HUES64 (cell line): ENCODE measurements at regions not wholly inside any gene's neighbourhood (a gene's known extent, or its start where the extent isn't known, plus 50 kb on each side); places are given as distances from the start of the nearest gene placed in this dataset.

ENCODE experiments used
- H3K27ac ChIP-seq: 2 replicates; pipeline ENCODE4 v1.7.0; 2013; ENCODE audit warnings: low read depth, low read length, inconsistent platforms
- H3K27me3 ChIP-seq: 2 replicates; pipeline ENCODE4 v1.6.1; 2013; ENCODE audit warnings: mild to moderate bottlenecking, low read length; ENCODE audit not compliant: insufficient read depth
- H3K36me3 ChIP-seq: 2 replicates; pipeline ENCODE4 v1.6.1; 2013; ENCODE audit warnings: mild to moderate bottlenecking, low read length; ENCODE audit not compliant: insufficient read depth
- H3K4me1 ChIP-seq: 2 replicates; pipeline ENCODE4 v1.6.1; 2013; ENCODE audit warnings: mild to moderate bottlenecking, low read length, moderate library complexity; ENCODE audit not compliant: insufficient read depth
- H3K4me3 ChIP-seq: 2 replicates; pipeline ENCODE4 v1.5.1; 2013; ENCODE audit warnings: mild to moderate bottlenecking, low read length, moderate library complexity
- H3K9ac ChIP-seq: 2 replicates; pipeline ENCODE4 v1.6.1; 2013; ENCODE audit warnings: mild to moderate bottlenecking, low read depth, low read length
- H3K9me3 ChIP-seq: 2 replicates; pipeline ENCODE4 v1.6.1; 2013; ENCODE audit warnings: low read depth, low read length; ENCODE audit not compliant: insufficient read depth
- WGBS: fragments of 150-250, 120-280 bp; methylation state at CpG from one replicate; pipeline ENCODE4 v1.1.7; 2013; ENCODE audit warnings: missing lambda C conversion rate; 5-methylcytosine and 5-hydroxymethylcytosine counted together

GRCh38 chr5:128798871-128799270 is 166.4 kb upstream of the SLC27A6 start:
- H3K27me3 ChIP-seq, result no peaks in the 10 kb centered on the region
- no peaks in the 10 kb centered on the region for H3K9me3 ChIP-seq
- H3K4me1 ChIP-seq, result no peaks in the 10 kb centered on the region
- no peak overlapping the region for H3K9ac ChIP-seq
- H3K27ac ChIP-seq, result no peak overlapping the region
- H3K36me3 ChIP-seq, result no peaks in the 10 kb centered on the region
- no peak overlapping the region for H3K4me3 ChIP-seq

GRCh38 chr5:128799945-128800344 is 165.3 kb upstream of the SLC27A6 start:
- Histone ChIP-seq H3K27ac (no peak overlapping the region), H3K9me3 (no peaks in the 10 kb centered on the region), H3K36me3 (no peaks in the 10 kb centered on the region), H3K9ac (no peak overlapping the region), H3K4me1 (no peaks in the 10 kb centered on the region), H3K27me3 (no peaks in the 10 kb centered on the region), H3K4me3 (no peak overlapping the region)
- WGBS, result 93% methylated on average over 4 of the region's 4 CpGs

- WGBS, result 95% methylated on average over 1 of the region's 1 CpG
- no peaks in the 10 kb centered on the region for H3K36me3 ChIP-seq
- no peak overlapping the region for H3K4me3 ChIP-seq
- H3K9me3 ChIP-seq, result no peaks in the 10 kb centered on the region
- no peak overlapping the region for H3K9ac ChIP-seq
- no peaks in the 10 kb centered on the region for H3K27me3 ChIP-seq
- H3K27ac ChIP-seq, result no peak overlapping the region
- H3K4me1 ChIP-seq, result no peaks in the 10 kb centered on the region
These were observed 164.9 kb upstream of the SLC27A6 start for GRCh38 chr5:128800377-128800776.

GRCh38 chr5:128813317-128814070 is 151.8 kb upstream of the SLC27A6 start:
- Histone ChIP-seq H3K36me3 (no peaks in the 10 kb centered on the region), H3K9ac (no peak overlapping the region), H3K9me3 (peaks cover 6% of the 10 kb centered on the region; the same call in 1 of the 2 replicates), H3K4me3 (no peak overlapping the region), H3K27me3 (no peaks in the 10 kb centered on the region), H3K27ac (no peak overlapping the region), H3K4me1 (peaks cover 10% of the 10 kb centered on the region)
- 93% methylated on average over 3 of the region's 4 CpGs for WGBS

GRCh38 chr5:128815201-128815600 is 150.1 kb upstream of the SLC27A6 start:
- Histone ChIP-seq H3K4me3 (no peak overlapping the region), H3K9ac (no peak overlapping the region), H3K27ac (no peak overlapping the region), H3K36me3 (no peaks in the 10 kb centered on the region), H3K4me1 (peaks cover 10% of the 10 kb centered on the region), H3K9me3 (peaks cover 6% of the 10 kb centered on the region; the same call in 1 of the 2 replicates), H3K27me3 (no peaks in the 10 kb centered on the region)
- 56% methylated on average over 5 of the region's 5 CpGs for WGBS

- Histone ChIP-seq H3K4me1 (peaks cover 9% of the 10 kb centered on the region), H3K27ac (no peak overlapping the region), H3K4me3 (no peak overlapping the region), H3K36me3 (no peaks in the 10 kb centered on the region), H3K9ac (no peak overlapping the region), H3K27me3 (no peaks in the 10 kb centered on the region), H3K9me3 (no peaks in the 10 kb centered on the region)
- no CpG with 5 or more reads among the region's 1 CpG for WGBS
These were observed 139.5 kb upstream of the SLC27A6 start for GRCh38 chr5:128825826-128826225.

GRCh38 chr5:128826275-128826674 is 139.0 kb upstream of the SLC27A6 start:
- H3K9ac ChIP-seq, result no peak overlapping the region
- H3K27me3 ChIP-seq, result no peaks in the 10 kb centered on the region
- H3K36me3 ChIP-seq, result no peaks in the 10 kb centered on the region
- H3K9me3 ChIP-seq, result no peaks in the 10 kb centered on the region
- peaks cover 9% of the 10 kb centered on the region for H3K4me1 ChIP-seq
- WGBS, result 97% methylated on average over 1 of the region's 1 CpG
- H3K27ac ChIP-seq, result no peak overlapping the region
- H3K4me3 ChIP-seq, result no peak overlapping the region

GRCh38 chr5:128836571-128836970 is 128.7 kb upstream of the SLC27A6 start:
- no peak overlapping the region for H3K27ac ChIP-seq
- H3K36me3 ChIP-seq, result no peaks in the 10 kb centered on the region
- no peaks in the 10 kb centered on the region for H3K27me3 ChIP-seq
- H3K9ac ChIP-seq, result no peak overlapping the region
- no peaks in the 10 kb centered on the region for H3K9me3 ChIP-seq
- no peaks in the 10 kb centered on the region for H3K4me1 ChIP-seq
- 95% methylated on average over 5 of the region's 5 CpGs for WGBS
- no peak overlapping the region for H3K4me3 ChIP-seq

- no peaks in the 10 kb centered on the region for H3K36me3 ChIP-seq
- no peak overlapping the region for H3K27ac ChIP-seq
- no peak overlapping the region for H3K4me3 ChIP-seq
- no peaks in the 10 kb centered on the region for H3K27me3 ChIP-seq
- H3K9ac ChIP-seq, result no peak overlapping the region
- H3K4me1 ChIP-seq, result no peaks in the 10 kb centered on the region
- no peaks in the 10 kb centered on the region for H3K9me3 ChIP-seq
These were observed 126.7 kb upstream of the SLC27A6 start for GRCh38 chr5:128838623-128839022.

- Histone ChIP-seq H3K4me3 (no peak overlapping the region), H3K4me1 (no peaks in the 10 kb centered on the region), H3K27ac (no peak overlapping the region), H3K27me3 (no peaks in the 10 kb centered on the region), H3K9ac (no peak overlapping the region), H3K36me3 (no peaks in the 10 kb centered on the region), H3K9me3 (no peaks in the 10 kb centered on the region)
These were observed 123.0 kb upstream of the SLC27A6 start for GRCh38 chr5:128842241-128842640.

- WGBS, result 100% methylated on average over 1 of the region's 2 CpGs
- Histone ChIP-seq H3K9ac (no peak overlapping the region), H3K27ac (no peak overlapping the region), H3K4me3 (no peak overlapping the region), H3K36me3 (no peaks in the 10 kb centered on the region), H3K9me3 (peaks cover 2% of the 10 kb centered on the region; the same call in 1 of the 2 replicates), H3K27me3 (no peaks in the 10 kb centered on the region), H3K4me1 (no peaks in the 10 kb centered on the region)
These were observed 120.8 kb upstream of the SLC27A6 start for GRCh38 chr5:128844354-128844923.

GRCh38 chr5:128850049-128850448 is 115.2 kb upstream of the SLC27A6 start:
- Histone ChIP-seq H3K36me3 (no peaks in the 10 kb centered on the region), H3K27ac (no peak overlapping the region), H3K4me1 (no peaks in the 10 kb centered on the region), H3K9me3 (peaks cover 12% of the 10 kb centered on the region; the same call in 1 of the 2 replicates), H3K27me3 (no peaks in the 10 kb centered on the region), H3K4me3 (no peak overlapping the region), H3K9ac (no peak overlapping the region)
